Ovary (tissue), 7 donors: ENCODE measurements at regions not wholly inside any gene's neighbourhood (a gene's known extent, or its start where the extent isn't known, plus 50 kb on each side); places are given as distances from the start of the nearest gene placed in this dataset.

Experiments used
- DNase-seq, 5 donors: peaks; one replicate each; pipeline ENCODE4 v3.0.0-alpha.2; 2019 to 2020
- H3K27ac ChIP-seq, 2 donors: fragments of 200-600 bp; one replicate each; pipeline versions ENCODE4 v1.5.1 to v1.8.0; 2019 to 2022
- H3K27me3 ChIP-seq: fragments of 200-600 bp; one replicate; pipeline ENCODE4 v1.8.0; 2022
- H3K36me3 ChIP-seq: fragments of 200-600 bp; sonication (generic); one replicate; pipeline ENCODE4 v1.5.1; 2019
- H3K4me1 ChIP-seq: one replicate; pipeline ENCODE4 v1.8.1; 2013; ENCODE audit warnings: mild to moderate bottlenecking, moderate library complexity; ENCODE audit not compliant: insufficient read depth
- H3K4me3 ChIP-seq: fragments of 200-600 bp; sonication (generic); one replicate; pipeline ENCODE4 v1.5.1; 2017
- H3K9me3 ChIP-seq, 2 donors: fragments of 200-600 bp in 1 of 2; sonication (generic) in 1 of 2; one replicate each; pipeline versions ENCODE4 v1.5.1 to v1.8.1; 2013 to 2019; ENCODE audit warnings: mild to moderate bottlenecking in 1 of 2, moderate library complexity in 1 of 2
- EP300 ChIP-seq: sonication (generic); formaldehyde crosslinking; IDR thresholded peaks from one replicate; pipeline ENCODE4 v1.6.1; 2017; ENCODE audit warnings: antibody characterized with exemption
- POLR2A ChIP-seq: fragments of 450-650 bp; IDR thresholded peaks from one replicate; pipeline ENCODE4 v1.6.1; 2017; ENCODE audit warnings: antibody characterized with exemption, mild to moderate bottlenecking, moderate library complexity
- WGBS, 3 donors: extraction: QIAGEN DNeasy Blood & Tissue Kit in 1 of 3; methylation state at CpG; one replicate each; pipeline versions ENCODE4 v1.1.5 to v1.1.7; 2013 to 2017; 5-methylcytosine and 5-hydroxymethylcytosine counted together
- intact Hi-C, 4 donors: fragments of 100-400 bp; cut with DNase I; formaldehyde crosslinking; loops; one replicate each; pipeline versions ENCODE4 v1.11.0 to v1.15.1; 2022 to 2023
- TF ChIP-seq, protein P1 (sequence below), 3 donors: fragments of 450-650 bp in 2 of 3; fragments of 200-600 bp in 1 of 3; IDR thresholded peaks; one replicate each; pipeline versions ENCODE4 v1.5.1 to v1.8.0; 2016 to 2022; ENCODE audit warnings: antibody characterized with exemption in 3 of 3, mild to moderate bottlenecking in 1 of 3
- donor health status: DM: no; HTN: no; CAD: no; lungs with moderate emphysema.
- donor health status: DM: no; HTN: no; CAD: no.
- donor health status: Bipolar disorder and iron deficiency.
- donor health status: DM: no; HTN: no; CAD: no.
- donor health status: DM: yes; HTN: yes; CAD: no.

DNA sequence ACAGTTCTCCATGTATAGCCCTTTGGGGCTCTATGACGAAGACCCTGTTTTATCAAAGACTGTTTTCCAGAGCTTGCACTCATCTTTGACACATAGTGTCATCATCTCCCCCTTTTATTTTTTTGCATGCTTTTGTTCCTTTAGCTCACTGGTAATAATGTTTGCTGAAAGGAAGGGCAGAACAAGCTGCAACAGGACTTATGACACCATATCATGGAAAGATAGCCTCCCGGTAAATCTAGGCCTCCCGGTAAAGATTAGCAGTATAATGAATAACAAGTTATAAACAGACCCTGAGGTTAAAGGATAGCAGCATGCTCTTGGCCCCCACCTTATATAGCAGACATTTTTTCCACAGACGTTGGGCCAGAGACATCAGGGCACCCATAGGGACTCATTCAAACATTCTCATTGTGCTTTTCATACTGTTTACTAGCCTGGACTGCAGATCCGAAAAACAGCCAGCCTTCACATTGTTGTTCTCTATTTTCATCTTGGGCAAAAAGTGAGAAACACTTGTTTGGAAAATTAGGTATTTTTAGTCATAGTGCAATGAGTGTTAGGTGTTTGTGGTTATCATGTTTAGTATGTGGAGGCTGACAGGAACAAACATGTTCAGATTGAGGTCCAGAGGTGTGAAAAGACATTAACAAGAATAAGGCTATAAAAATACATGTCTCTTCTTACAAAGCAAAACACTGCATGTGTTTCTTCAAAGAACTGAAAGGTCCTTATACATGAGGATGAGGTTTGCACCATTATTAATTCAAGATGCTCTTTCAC is 136.9 kb upstream of the SPRY2 start:
- Histone ChIP-seq H3K4me1 (no peaks in the 10 kb centered on the region), H3K9me3 (no peaks in the 10 kb centered on the region), H3K27me3 (no peaks in the 10 kb centered on the region), H3K36me3 (no peaks in the 10 kb centered on the region), H3K4me3 (no peak overlapping the region), H3K27ac (no peak overlapping the region)
- no peak for TF ChIP-seq EP300
- TF ChIP-seq, protein P1, sequence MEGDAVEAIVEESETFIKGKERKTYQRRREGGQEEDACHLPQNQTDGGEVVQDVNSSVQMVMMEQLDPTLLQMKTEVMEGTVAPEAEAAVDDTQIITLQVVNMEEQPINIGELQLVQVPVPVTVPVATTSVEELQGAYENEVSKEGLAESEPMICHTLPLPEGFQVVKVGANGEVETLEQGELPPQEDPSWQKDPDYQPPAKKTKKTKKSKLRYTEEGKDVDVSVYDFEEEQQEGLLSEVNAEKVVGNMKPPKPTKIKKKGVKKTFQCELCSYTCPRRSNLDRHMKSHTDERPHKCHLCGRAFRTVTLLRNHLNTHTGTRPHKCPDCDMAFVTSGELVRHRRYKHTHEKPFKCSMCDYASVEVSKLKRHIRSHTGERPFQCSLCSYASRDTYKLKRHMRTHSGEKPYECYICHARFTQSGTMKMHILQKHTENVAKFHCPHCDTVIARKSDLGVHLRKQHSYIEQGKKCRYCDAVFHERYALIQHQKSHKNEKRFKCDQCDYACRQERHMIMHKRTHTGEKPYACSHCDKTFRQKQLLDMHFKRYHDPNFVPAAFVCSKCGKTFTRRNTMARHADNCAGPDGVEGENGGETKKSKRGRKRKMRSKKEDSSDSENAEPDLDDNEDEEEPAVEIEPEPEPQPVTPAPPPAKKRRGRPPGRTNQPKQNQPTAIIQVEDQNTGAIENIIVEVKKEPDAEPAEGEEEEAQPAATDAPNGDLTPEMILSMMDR (IDR thresholded peaks at IDR 0.05): no peak
- no peak for TF ChIP-seq POLR2A
- intact Hi-C loops: no loop called here
- WGBS, 3 donors: 53 to 65% (median 55%) methylated on average over 5 of the region's 5 CpGs
- no peak for DNase-seq

DNA sequence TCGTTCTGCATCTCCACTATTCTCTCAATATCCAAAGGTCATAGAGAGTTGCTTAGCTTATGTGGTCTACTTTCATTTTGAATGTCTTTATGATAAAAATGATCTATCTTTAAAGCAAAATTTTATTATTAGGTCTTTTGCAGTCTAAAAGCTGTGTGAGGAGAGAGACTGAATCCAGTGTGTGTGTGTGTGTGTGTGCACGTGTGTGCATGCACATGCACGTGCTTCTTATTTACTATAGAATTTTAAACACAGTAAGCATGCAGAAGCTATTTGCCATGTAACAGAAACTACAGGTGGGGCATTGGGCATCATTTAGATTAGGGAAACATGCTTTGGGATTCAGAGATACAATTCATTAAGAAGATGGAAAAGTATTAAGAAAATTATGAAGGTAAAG is 136.0 kb upstream of the SPRY2 start:
- intact Hi-C loops: no loop called here
- Histone ChIP-seq H3K27ac (no peak overlapping the region), H3K9me3 (no peaks in the 10 kb centered on the region), H3K36me3 (no peaks in the 10 kb centered on the region), H3K4me3 (no peak overlapping the region), H3K27me3 (no peaks in the 10 kb centered on the region), H3K4me1 (no peaks in the 10 kb centered on the region)
- WGBS, 3 donors: 55 to 68% (median 65%) methylated on average over 3 of the region's 3 CpGs
- no peak for TF ChIP-seq EP300
- TF ChIP-seq, protein P1 (IDR thresholded peaks at IDR 0.05): no peak
- no peak for DNase-seq

DNA sequence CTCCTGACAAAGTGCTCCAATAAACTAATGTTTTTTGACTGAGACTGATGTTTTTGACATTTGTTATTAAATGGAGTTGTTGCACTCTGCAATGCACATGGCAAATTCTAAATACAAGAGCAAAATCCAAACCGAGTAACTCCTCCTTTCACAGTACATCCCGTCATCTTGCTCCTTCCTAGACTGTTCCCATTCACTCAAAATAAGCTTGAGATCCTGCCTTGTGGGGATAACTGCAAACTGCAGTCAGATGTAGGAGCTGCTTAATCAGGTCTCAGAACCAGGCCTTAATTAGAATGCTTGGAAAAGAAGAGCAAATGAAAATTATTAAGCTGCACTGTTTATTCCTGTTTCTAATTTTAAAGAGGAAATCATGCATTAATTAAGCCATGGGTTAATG is 134.8 kb upstream of the SPRY2 start:
- TF ChIP-seq EP300: no peak
- no peak for TF ChIP-seq POLR2A
- TF ChIP-seq, protein P1 (IDR thresholded peaks at IDR 0.05): no peak
- Histone ChIP-seq H3K36me3 (no peaks in the 10 kb centered on the region), H3K4me3 (no peak overlapping the region), H3K27me3 (no peaks in the 10 kb centered on the region), H3K4me1 (no peaks in the 10 kb centered on the region), H3K27ac (no peak overlapping the region), H3K9me3 (no peaks in the 10 kb centered on the region)
- intact Hi-C loops: no loop called here
- DNase-seq: no peak
- WGBS, 3 donors: 64 to 76% (median 73%) methylated on average over 2 of the region's 2 CpGs

DNA sequence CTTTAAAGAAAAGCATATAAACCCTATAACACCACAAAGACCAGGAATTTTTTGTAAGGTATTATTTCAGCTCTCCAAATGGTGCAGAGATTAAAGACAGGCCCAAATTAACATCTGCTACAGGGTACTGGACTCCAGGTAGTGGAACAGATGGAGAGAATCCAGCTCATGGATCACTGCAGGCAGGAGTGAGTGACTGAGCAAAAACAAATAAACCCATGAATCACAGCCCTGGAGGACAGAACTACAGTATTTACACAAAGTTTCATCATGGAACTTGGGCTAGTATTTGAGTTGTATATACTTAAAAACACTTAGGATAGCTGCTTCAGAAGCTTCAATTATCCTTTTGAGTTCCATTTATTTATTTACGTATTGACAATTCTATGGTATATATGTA is 132.8 kb upstream of the SPRY2 start:
- Histone ChIP-seq H3K27ac (no peak overlapping the region), H3K36me3 (no peaks in the 10 kb centered on the region), H3K4me3 (no peak overlapping the region), H3K9me3 (no peaks in the 10 kb centered on the region), H3K4me1 (no peaks in the 10 kb centered on the region), H3K27me3 (no peaks in the 10 kb centered on the region)
- intact Hi-C loops: no loop called here
- DNase-seq: no peak
- TF ChIP-seq, protein P1 (IDR thresholded peaks at IDR 0.05): no peak
- TF ChIP-seq EP300 (no peak), POLR2A (no peak)
- WGBS, 3 donors: 95 to 98% (median 98%) methylated on average over 1 of the region's 1 CpG
